ENCODE measurements at regions not wholly inside any gene's neighbourhood (a gene's known extent, or its start where the extent isn't known, plus 50 kb on each side); places are given as distances from the start of the nearest gene placed in this dataset.

DNA sequence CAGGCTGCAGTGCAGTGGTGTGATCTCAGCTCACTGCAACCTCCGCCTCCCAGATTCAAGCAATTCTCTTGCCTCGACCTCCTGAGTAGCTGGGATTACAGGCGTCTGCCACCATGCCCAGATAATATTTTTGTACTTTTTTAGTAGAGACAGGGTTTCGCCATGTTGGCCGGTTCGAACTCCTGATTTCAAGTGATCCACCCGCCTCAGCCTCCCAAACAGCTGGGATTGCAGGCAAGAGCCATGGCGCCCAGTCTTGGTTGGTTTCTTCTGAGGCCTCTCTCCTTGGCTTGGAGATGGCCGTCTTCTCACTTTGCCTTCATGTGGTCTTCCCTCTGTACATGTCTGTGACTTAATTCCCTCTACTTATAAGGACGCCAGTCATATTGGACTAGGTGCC lies 254.6 kb downstream of the BUD13 start:
- no peak for TF ChIP-seq EP300 (IDR thresholded peaks at IDR 0.05)
- TF ChIP-seq, protein P1, sequence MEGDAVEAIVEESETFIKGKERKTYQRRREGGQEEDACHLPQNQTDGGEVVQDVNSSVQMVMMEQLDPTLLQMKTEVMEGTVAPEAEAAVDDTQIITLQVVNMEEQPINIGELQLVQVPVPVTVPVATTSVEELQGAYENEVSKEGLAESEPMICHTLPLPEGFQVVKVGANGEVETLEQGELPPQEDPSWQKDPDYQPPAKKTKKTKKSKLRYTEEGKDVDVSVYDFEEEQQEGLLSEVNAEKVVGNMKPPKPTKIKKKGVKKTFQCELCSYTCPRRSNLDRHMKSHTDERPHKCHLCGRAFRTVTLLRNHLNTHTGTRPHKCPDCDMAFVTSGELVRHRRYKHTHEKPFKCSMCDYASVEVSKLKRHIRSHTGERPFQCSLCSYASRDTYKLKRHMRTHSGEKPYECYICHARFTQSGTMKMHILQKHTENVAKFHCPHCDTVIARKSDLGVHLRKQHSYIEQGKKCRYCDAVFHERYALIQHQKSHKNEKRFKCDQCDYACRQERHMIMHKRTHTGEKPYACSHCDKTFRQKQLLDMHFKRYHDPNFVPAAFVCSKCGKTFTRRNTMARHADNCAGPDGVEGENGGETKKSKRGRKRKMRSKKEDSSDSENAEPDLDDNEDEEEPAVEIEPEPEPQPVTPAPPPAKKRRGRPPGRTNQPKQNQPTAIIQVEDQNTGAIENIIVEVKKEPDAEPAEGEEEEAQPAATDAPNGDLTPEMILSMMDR (IDR thresholded peaks at IDR 0.05), result no peak
- no peak for TF ChIP-seq POLR2A (IDR thresholded peaks at IDR 0.05)

Measured in gastroesophageal sphincter (tissue), 3 donors.